H1 (cell line): ENCODE measurements at regions not wholly inside any gene's neighbourhood (a gene's known extent, or its start where the extent isn't known, plus 50 kb on each side); places are given as distances from the start of the nearest gene placed in this dataset.

ENCODE experiments used
- CTCF ChIA-PET: fragments of 300-600 bp; sonication (Branson Sonifier 250); formaldehyde crosslinking; loops from one replicate; lab custom pipeline; 2021; ENCODE audit not compliant: partially characterized antibody; lab: Charles Lee
- POLR2A ChIA-PET: fragments of 300-600 bp; sonication (Branson Sonifier 250); formaldehyde crosslinking; loops from one replicate; lab custom pipeline; 2021; ENCODE audit warnings: inconsistent platforms; ENCODE audit not compliant: partially characterized antibody; lab: Charles Lee
- DNase-seq, 2 experiments: peaks; one replicate each; pipeline versions ENCODE4 v3.0.0 to v3.0.0-alpha.2; 2010 to 2022; ENCODE audit warnings: low spot score in 2 of 2, low read depth in 1 of 2, mixed read lengths in 1 of 2
- FAIRE-seq: peaks from 2 replicates; lab custom pipeline; 2011; peaks lifted over from hg19 to GRCh38; lab: Jason Lieb, UNC
- H2AFZ ChIP-seq: 2 replicates; pipeline ENCODE4 v1.8.1; 2012; ENCODE audit warnings: low read length, inconsistent platforms
- H2AK5ac ChIP-seq: 2 replicates; pipeline ENCODE4 v1.6.1; 2013; ENCODE audit warnings: low read depth, low read length
- H2BK120ac ChIP-seq: replicated peaks from 2 replicates; pipeline ENCODE3; 2013; ENCODE audit warnings: low read depth, low read length, inconsistent platforms
- H2BK12ac ChIP-seq: 2 replicates; pipeline ENCODE4 v1.6.1; 2013; ENCODE audit warnings: low read depth, low read length
- H2BK15ac ChIP-seq: 2 replicates; pipeline ENCODE4 v1.6.1; 2013; ENCODE audit warnings: low read length
- H2BK20ac ChIP-seq: 2 replicates; pipeline ENCODE4 v1.6.1; 2013; ENCODE audit warnings: low read length
- H2BK5ac ChIP-seq: 2 replicates; pipeline ENCODE4 v1.6.1; 2013; ENCODE audit warnings: low read depth, low read length
- H3K14ac ChIP-seq: 2 replicates; pipeline ENCODE4 v1.6.1; 2013; ENCODE audit warnings: inconsistent platforms; ENCODE audit not compliant: insufficient read length
- H3K18ac ChIP-seq: 2 replicates; pipeline ENCODE4 v1.6.1; 2013; ENCODE audit warnings: low read length; ENCODE audit errors: extremely low read depth
- H3K23ac ChIP-seq: 2 replicates; pipeline ENCODE4 v1.6.1; 2013; ENCODE audit warnings: inconsistent platforms; ENCODE audit not compliant: insufficient read length
- H3K23me2 ChIP-seq: 2 replicates; pipeline ENCODE4 v1.6.1; 2013; ENCODE audit warnings: low read depth, low read length
- H3K27ac ChIP-seq: 2 replicates; pipeline ENCODE4 v1.6.1; 2011; ENCODE audit warnings: low read depth, low read length, inconsistent platforms
- H3K27me3 ChIP-seq, 4 experiments: replicated peaks in 1 of 4; 1 replicate in 1 of 4; 2 replicates in 3 of 4; pipeline versions ENCODE4 v1.6.1 to v1.8.1; 2011 to 2013; ENCODE audit warnings: low read length in 3 of 4, mild to moderate bottlenecking in 3 of 4, inconsistent platforms in 2 of 4, mixed read lengths in 2 of 4, moderate library complexity in 1 of 4; ENCODE audit not compliant: control insufficient read depth in 3 of 4, insufficient read depth in 3 of 4; ENCODE audit errors: extremely low read depth in 1 of 4
- H3K36me3 ChIP-seq, 4 experiments: 2 replicates each; pipeline versions ENCODE4 v1.6.1 to v1.8.1; 2011 to 2013; ENCODE audit warnings: mild to moderate bottlenecking in 4 of 4, low read length in 3 of 4, moderate library complexity in 2 of 4, control low read depth in 1 of 4, inconsistent platforms in 1 of 4; ENCODE audit not compliant: insufficient read depth in 4 of 4, control insufficient read depth in 2 of 4
- H3K4ac ChIP-seq: replicated peaks from 2 replicates; pipeline ENCODE3; 2013; ENCODE audit warnings: low read length, low read depth, mixed read lengths, inconsistent platforms; ENCODE audit not compliant: insufficient read length
- H3K4me1 ChIP-seq, 4 experiments: replicated peaks in 1 of 4; 1 replicate in 1 of 4; 2 replicates in 3 of 4; pipeline versions ENCODE4 v1.6.1 to v1.8.1; 2011 to 2013; ENCODE audit warnings: low read length in 3 of 4, inconsistent platforms in 2 of 4, mixed read lengths in 1 of 4; ENCODE audit not compliant: insufficient read depth in 4 of 4, control insufficient read depth in 3 of 4
- H3K4me2 ChIP-seq, 2 experiments: 2 replicates each; pipeline versions ENCODE4 v1.6.1 to v1.8.1; 2011 to 2013; ENCODE audit warnings: low read depth in 2 of 2, low read length in 2 of 2, control low read depth in 1 of 2, inconsistent platforms in 1 of 2, mild to moderate bottlenecking in 1 of 2; ENCODE audit not compliant: insufficient read depth in 1 of 2
- H3K4me3 ChIP-seq, 4 experiments: fragments of 200-600, 300-600 bp in 1 of 4; sonication (generic), shearing (Covaris generic), sonication (Bioruptor Twin) in 1 of 4; 2 replicates each; pipeline versions ENCODE4 v1.5.1 to v1.8.1; 2011 to 2016; ENCODE audit warnings: low read length in 4 of 4, low read depth in 3 of 4, control low read depth in 2 of 4, inconsistent platforms in 2 of 4, mild to moderate bottlenecking in 2 of 4, mixed read lengths in 1 of 4, moderate library complexity in 1 of 4; ENCODE audit not compliant: insufficient read depth in 2 of 4; ENCODE audit errors: extremely low read depth in 1 of 4
- H3K56ac ChIP-seq: replicated peaks from 2 replicates; pipeline ENCODE3; 2013; ENCODE audit warnings: low read depth, mild to moderate bottlenecking, mixed read lengths, low read length, inconsistent platforms; ENCODE audit not compliant: insufficient read length
- H3K79me1 ChIP-seq: 2 replicates; pipeline ENCODE4 v1.6.1; 2013; ENCODE audit warnings: low read depth, low read length, control low read depth
- H3K79me2 ChIP-seq, 2 experiments: 2 replicates each; pipeline versions ENCODE4 v1.6.1 to v1.8.1; 2012 to 2013; ENCODE audit warnings: low read length in 2 of 2, mild to moderate bottlenecking in 2 of 2, inconsistent platforms in 1 of 2; ENCODE audit not compliant: insufficient read depth in 2 of 2, control insufficient read depth in 1 of 2
- H3K9ac ChIP-seq, 4 experiments: replicated peaks in 1 of 4; 1 replicate in 1 of 4; 2 replicates in 3 of 4; pipeline versions ENCODE4 v1.6.1 to v1.8.1; 2011 to 2013; ENCODE audit warnings: low read depth in 3 of 4, low read length in 3 of 4, control low read depth in 2 of 4, mild to moderate bottlenecking in 2 of 4, moderate library complexity in 2 of 4, inconsistent platforms in 1 of 4; ENCODE audit errors: extremely low read depth in 1 of 4
- H3K9me3 ChIP-seq, 2 experiments: 2 replicates each; pipeline versions ENCODE4 v1.6.1 to v1.8.1; 2012 to 2013; ENCODE audit warnings: mild to moderate bottlenecking in 2 of 2, moderate library complexity in 2 of 2, control low read depth in 1 of 2, inconsistent platforms in 1 of 2, low read depth in 1 of 2, low read length in 1 of 2, mixed read lengths in 1 of 2; ENCODE audit not compliant: insufficient read depth in 2 of 2
- H4K20me1 ChIP-seq, 2 experiments: replicated peaks in 1 of 2; 2 replicates each; pipeline versions ENCODE3 to v1.8.1; 2011 to 2013; ENCODE audit warnings: inconsistent platforms in 2 of 2, low read length in 2 of 2, mild to moderate bottlenecking in 1 of 2; ENCODE audit not compliant: insufficient read depth in 2 of 2, control insufficient read depth in 1 of 2
- H4K5ac ChIP-seq: 2 replicates; pipeline ENCODE4 v1.6.1; 2013; ENCODE audit warnings: low read length, low read depth, mixed read lengths, inconsistent platforms; ENCODE audit not compliant: insufficient read length
- H4K8ac ChIP-seq: 2 replicates; pipeline ENCODE4 v1.8.0; 2013; ENCODE audit warnings: mild to moderate bottlenecking, moderate library complexity, low read length, inconsistent platforms; ENCODE audit not compliant: insufficient read depth; ENCODE audit errors: extremely low read depth
- H4K91ac ChIP-seq: replicated peaks from 2 replicates; pipeline ENCODE3; 2013; ENCODE audit warnings: low read length, mixed read lengths, inconsistent platforms; ENCODE audit not compliant: insufficient read length
- CTCF ChIP-seq, 3 experiments: IDR thresholded peaks; 1 replicate in 2 of 3; 2 replicates in 1 of 3; pipeline versions ENCODE4 v1.5.1 to v1.6.1; 2011; ENCODE audit warnings: low read length in 3 of 3, mild to moderate bottlenecking in 3 of 3, inconsistent platforms in 2 of 3, low read depth in 1 of 3, moderate library complexity in 1 of 3; ENCODE audit not compliant: insufficient read depth in 1 of 3; ENCODE audit errors: control extremely low read depth in 1 of 3
- RAD21 ChIP-seq, 2 experiments: IDR thresholded peaks in 1 of 2; conservative IDR thresholded peaks in 1 of 2; 2 replicates each; pipeline ENCODE4 v1.6.1; 2011; ENCODE audit warnings: low read depth in 2 of 2, low read length in 2 of 2, improper control_type of control experiment in 1 of 2, inconsistent platforms in 1 of 2, mild to moderate bottlenecking in 1 of 2, moderate library complexity in 1 of 2
- SIX5 ChIP-seq: IDR thresholded peaks from 2 replicates; pipeline ENCODE4 v1.6.1; 2011; ENCODE audit warnings: mild to moderate bottlenecking, low read depth, low read length
- SP1 ChIP-seq: IDR thresholded peaks from 2 replicates; pipeline ENCODE4 v1.6.1; 2011; ENCODE audit warnings: low read depth, low read length
- WGBS, 2 experiments: shearing (Covaris generic) in 1 of 2; methylation state at CpG; one replicate each; pipeline versions ENCODE4 v1.1.6 to v1.1.7; 2013 to 2015; ENCODE audit warnings: low lambda C conversion rate in 2 of 2, mixed read lengths in 2 of 2, inconsistent platforms in 1 of 2, low coverage in 1 of 2, missing lambda C conversion rate in 1 of 2; ENCODE audit not compliant: insufficient replicate concordance in 2 of 2, insufficient coverage in 1 of 2, insufficient read length in 1 of 2; ENCODE audit errors: extremely low coverage in 1 of 2, missing lambda C conversion rate in 1 of 2; 5-methylcytosine and 5-hydroxymethylcytosine counted together

- WGBS, 2 experiments: 70% methylated on average over 13 of the region's 13 CpGs; no CpG with 5 or more reads in 1 of the 2 experiments
- Histone ChIP-seq H3K4me2 (no peak overlapping the region), H2BK5ac (no peak overlapping the region), H3K4ac (no peak overlapping the region), H3K79me1 (no peaks in the 10 kb centered on the region), H3K4me1 (no peaks in the 10 kb centered on the region), H3K27me3 (peaks cover 0 to 3% (median 0%) of the 10 kb centered on the region in 4 experiments; a peak in 2 of 7 replicates), H3K9me3 (no peaks in the 10 kb centered on the region), H4K5ac (no peak overlapping the region), H2BK15ac (no peak overlapping the region), H2BK20ac (no peak overlapping the region), H3K9ac (no peak overlapping the region), H3K27ac (no peak overlapping the region), H3K4me3 (no peak overlapping the region), H3K36me3 (no peaks in the 10 kb centered on the region), H3K56ac (no peak overlapping the region), H3K14ac (no peak overlapping the region), H3K23me2 (no peaks in the 10 kb centered on the region), H4K91ac (no peak overlapping the region), H4K8ac (no peak overlapping the region), H2BK120ac (no peak overlapping the region), H2AK5ac (no peak overlapping the region), H3K79me2 (no peaks in the 10 kb centered on the region), H2AFZ (no peak overlapping the region), H3K23ac (no peak overlapping the region), H4K20me1 (no peaks in the 10 kb centered on the region), H2BK12ac (no peak overlapping the region), H3K18ac (no peak overlapping the region)
- no peak for DNase-seq
- CTCF ChIA-PET: interaction anchor here (0.7 to 0.9 kb wide), 2 partner anchors 120 to 149 kb away, joined by 3 read pairs; no protein-coding TSS in a partner anchor
- TF ChIP-seq CTCF (IDR thresholded peaks at IDR 0.05; ENCODE audit: control extremely low read depth in 1 of 3, insufficient read depth in 1 of 3, low read depth in 1 of 3, low read length in 3 of 3) (peak in 1 of 3 experiments; percentile 11; a peak in 1 of 4 replicates), SP1 (no peak), SIX5 (no peak), RAD21 (IDR thresholded peaks at IDR 0.05 in 1 of 2, conservative IDR thresholded peaks at IDR 0.05 in 1 of 2; ENCODE audit: low read depth in 2 of 2, low read length in 2 of 2) (peak; percentile 6 to 18; a peak in 2 of 4 replicates)
- FAIRE-seq: no peak
- POLR2A ChIA-PET: no interaction called here
Observed at GRCh38 chr5:39979-40583, 51.9 kb upstream of the PLEKHG4B start.
